ENCODE measurements at regions not wholly inside any gene's neighbourhood (a gene's known extent, or its start where the extent isn't known, plus 50 kb on each side); places are given as distances from the start of the nearest gene placed in this dataset.

- no peak for DNase-seq (ENCODE audit: low read depth)
- TF ChIP-seq CTCF (conservative IDR thresholded peaks at IDR 0.05; ENCODE audit: control insufficient read depth, insufficient read depth, low read depth, low read length), result no peak
- no peak overlapping the region for H3K4me3 ChIP-seq (ENCODE audit: control insufficient read depth, low read depth, low read length)
These were observed 75.9 kb downstream of the NMUR2 start for GRCh38 chr5:152329207-152329606.

- no peak for DNase-seq (ENCODE audit: low read depth)
- no peak for TF ChIP-seq CTCF (conservative IDR thresholded peaks at IDR 0.05; ENCODE audit: control insufficient read depth, insufficient read depth, low read depth, low read length)
These were observed 89.1 kb downstream of the NMUR2 start for GRCh38 chr5:152315942-152316341.

DNA sequence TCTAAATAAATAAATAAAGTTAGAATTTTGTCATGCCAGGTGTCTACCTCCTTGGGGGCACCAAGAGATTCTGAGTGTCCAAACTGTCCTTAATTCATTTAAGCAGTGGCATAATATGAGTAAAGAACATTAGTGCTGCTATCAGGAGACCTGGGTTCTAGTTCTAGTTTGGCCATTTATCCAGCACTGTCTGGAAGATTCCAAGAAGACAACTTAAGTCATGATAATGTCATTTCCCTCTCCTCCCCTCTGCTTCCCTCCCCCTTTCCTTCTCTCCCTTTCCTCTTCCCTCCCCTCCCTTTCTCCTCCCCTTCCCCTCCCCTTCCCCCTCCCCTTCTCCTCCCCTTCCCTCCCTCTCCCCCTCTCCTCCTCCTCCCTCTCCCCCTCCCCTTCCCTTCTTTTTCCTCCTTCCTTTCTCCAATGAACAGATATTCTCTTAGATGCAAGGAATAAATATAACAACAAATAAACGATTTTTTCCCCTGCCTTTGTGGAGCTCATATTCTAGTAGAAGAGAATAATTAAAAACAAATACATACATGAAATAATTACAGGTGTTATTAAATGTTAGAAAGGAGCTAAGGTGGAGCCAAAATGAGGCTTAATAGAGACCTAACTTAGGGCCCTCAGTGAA, 90.8 kb downstream of the NMUR2 start:
- TF ChIP-seq CTCF (conservative IDR thresholded peaks at IDR 0.05; ENCODE audit: control insufficient read depth, insufficient read depth, low read depth, low read length), result no peak
- no peak overlapping the region for H3K4me3 ChIP-seq (ENCODE audit: control insufficient read depth, low read depth, low read length)
- DNase-seq (ENCODE audit: low read depth), result no peak

More at GRCh38 chr5:152315942-152316341, 89.1 kb downstream of the NMUR2 start:
- H3K4me3 ChIP-seq (ENCODE audit: control insufficient read depth, low read depth, low read length), result no peak overlapping the region

DNA sequence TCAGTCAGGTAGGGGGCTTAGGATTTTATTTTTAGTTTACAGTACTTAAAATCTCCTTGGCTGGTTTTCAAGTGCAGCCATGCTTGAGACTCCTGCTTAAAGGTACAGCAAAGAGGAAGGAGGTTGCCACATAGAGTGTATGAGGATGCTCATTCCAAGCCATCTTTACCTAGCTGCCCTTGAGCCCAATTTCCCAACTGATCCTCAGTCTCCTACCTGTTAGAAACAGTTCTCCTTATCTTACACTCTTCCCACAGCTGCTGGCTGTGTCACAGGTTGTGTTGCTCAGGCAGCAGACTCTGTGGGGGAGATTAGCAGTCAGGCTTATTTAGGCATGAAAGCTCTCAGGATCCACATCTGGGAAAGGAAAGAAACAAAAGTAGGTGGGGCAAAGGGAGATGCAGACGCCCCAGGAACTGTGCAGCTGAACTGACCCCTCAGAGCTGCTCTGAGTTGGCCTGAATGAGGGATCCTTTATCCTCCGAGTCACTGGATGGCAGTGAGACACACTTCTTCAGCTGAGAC, 95.1 kb downstream of the NMUR2 start:
- no peak for DNase-seq (ENCODE audit: low read depth)
- no peak overlapping the region for H3K4me3 ChIP-seq (ENCODE audit: control insufficient read depth, low read depth, low read length)
- no peak for TF ChIP-seq CTCF (conservative IDR thresholded peaks at IDR 0.05; ENCODE audit: control insufficient read depth, insufficient read depth, low read depth, low read length)

GRCh38 chr5:152306386-152306785, 98.7 kb downstream of the NMUR2 start:
- TF ChIP-seq CTCF (conservative IDR thresholded peaks at IDR 0.05; ENCODE audit: control insufficient read depth, insufficient read depth, low read depth, low read length), result no peak
- H3K4me3 ChIP-seq (ENCODE audit: control insufficient read depth, low read depth, low read length), result no peak overlapping the region
- no peak for DNase-seq (ENCODE audit: low read depth)

- H3K4me3 ChIP-seq (ENCODE audit: control insufficient read depth, low read depth, low read length), result no peak overlapping the region
- no peak for DNase-seq (ENCODE audit: low read depth)
- TF ChIP-seq CTCF (conservative IDR thresholded peaks at IDR 0.05; ENCODE audit: control insufficient read depth, insufficient read depth, low read depth, low read length), result no peak
These were observed 99.6 kb downstream of the NMUR2 start for GRCh38 chr5:152305525-152305924.

All from fibroblast of mammary gland (primary cell).